Gastrocnemius medialis (tissue), 4 donors: ENCODE measurements at regions not wholly inside any gene's neighbourhood (a gene's known extent, or its start where the extent isn't known, plus 50 kb on each side); places are given as distances from the start of the nearest gene placed in this dataset.

Source experiments
- ATAC-seq, 2 donors: fragments of 150-250 bp; one replicate each; pipeline ENCODE4 v1.9.1; 2016
- DNase-seq, 2 donors: peaks; one replicate each; pipeline ENCODE4 v3.0.0-alpha.2; 2019
- H3K27ac ChIP-seq, 4 donors: fragments of 200-600 bp; sonication (generic); 1 replicate in 1 of 4; 2 replicates in 3 of 4; pipeline ENCODE4 v1.5.1; 2016 to 2018; ENCODE audit warnings: mild to moderate bottlenecking in 2 of 4, moderate library complexity in 1 of 4
- H3K27me3 ChIP-seq, 3 donors: fragments of 200-600 bp; sonication (generic) in 2 of 3; 1 replicate in 1 of 3; 2 replicates in 2 of 3; pipeline versions ENCODE4 v1.5.1 to v1.6.0; 2016 to 2019; ENCODE audit warnings: mild to moderate bottlenecking in 1 of 3, moderate library complexity in 1 of 3
- H3K36me3 ChIP-seq, 2 donors: fragments of 200-600 bp; sonication (generic) in 1 of 2; one replicate each; pipeline ENCODE4 v1.5.1; 2017 to 2018
- H3K4me1 ChIP-seq, 2 donors: fragments of 200-600 bp; sonication (generic) in 1 of 2; one replicate each; pipeline ENCODE4 v1.5.1; 2016 to 2017; ENCODE audit warnings: mild to moderate bottlenecking in 2 of 2
- H3K4me3 ChIP-seq, 4 donors: fragments of 200-600 bp; sonication (generic) in 3 of 4; 1 replicate in 1 of 4; 2 replicates in 3 of 4; pipeline ENCODE4 v1.5.1; 2016 to 2019; ENCODE audit warnings: mild to moderate bottlenecking in 2 of 4
- H3K9me3 ChIP-seq, 3 donors: fragments of 200-600 bp; sonication (generic) in 2 of 3; 1 replicate in 1 of 3; 2 replicates in 2 of 3; pipeline ENCODE4 v1.5.1; 2016 to 2019
- CTCF ChIP-seq, 5 experiments: fragments of 450-650 bp in 3 of 5; fragments of 200-600 bp in 2 of 5; sonication (generic) in 2 of 5; IDR thresholded peaks in 4 of 5; conservative IDR thresholded peaks in 1 of 5; 1 replicate in 4 of 5; 2 replicates in 1 of 5; pipeline ENCODE4 v1.5.1; 2016 to 2019; ENCODE audit warnings: antibody characterized with exemption in 5 of 5, mild to moderate bottlenecking in 3 of 5, moderate library complexity in 3 of 5
- POLR2A ChIP-seq, 2 donors: fragments of 450-650 bp; IDR thresholded peaks; one replicate each; pipeline ENCODE4 v1.6.1; 2017; ENCODE audit warnings: antibody characterized with exemption in 2 of 2, mild to moderate bottlenecking in 2 of 2, moderate library complexity in 2 of 2
- in situ Hi-C, 4 donors: fragments of 200-750 bp; cut with MboI; loops; one replicate each; pipeline versions ENCODE4 v1.15.0 to v1.8.0; 2017; ENCODE audit warnings: low sequenced_read_pairs in 4 of 4
- intact Hi-C: fragments of 100-400 bp; cut with DNase I; formaldehyde crosslinking; loops from one replicate; pipeline ENCODE4 v1.15.1; 2023; ENCODE audit warnings: low total_unique reads

GRCh38 chr4:38396091-38396490, 267.9 kb upstream of the KLF3 start:
- Histone ChIP-seq H3K9me3 (no peaks in the 10 kb centered on the region), H3K4me1 (no peaks in the 10 kb centered on the region), H3K4me3 (no peak overlapping the region), H3K27me3 (no peaks in the 10 kb centered on the region), H3K27ac (no peak overlapping the region), H3K36me3 (no peaks in the 10 kb centered on the region)
- DNase-seq (no peak), ATAC-seq (no peak)
- intact Hi-C loops (loop anchor here (10.0 kb wide), 1 partner anchor 279 kb away; no protein-coding TSS in a partner anchor), in situ Hi-C loops (no loop called here)
- TF ChIP-seq POLR2A (IDR thresholded peaks at IDR 0.05), result no peak
- TF ChIP-seq CTCF (IDR thresholded peaks at IDR 0.05 in 4 of 5, conservative IDR thresholded peaks at IDR 0.05 in 1 of 5), result no peak

DNA sequence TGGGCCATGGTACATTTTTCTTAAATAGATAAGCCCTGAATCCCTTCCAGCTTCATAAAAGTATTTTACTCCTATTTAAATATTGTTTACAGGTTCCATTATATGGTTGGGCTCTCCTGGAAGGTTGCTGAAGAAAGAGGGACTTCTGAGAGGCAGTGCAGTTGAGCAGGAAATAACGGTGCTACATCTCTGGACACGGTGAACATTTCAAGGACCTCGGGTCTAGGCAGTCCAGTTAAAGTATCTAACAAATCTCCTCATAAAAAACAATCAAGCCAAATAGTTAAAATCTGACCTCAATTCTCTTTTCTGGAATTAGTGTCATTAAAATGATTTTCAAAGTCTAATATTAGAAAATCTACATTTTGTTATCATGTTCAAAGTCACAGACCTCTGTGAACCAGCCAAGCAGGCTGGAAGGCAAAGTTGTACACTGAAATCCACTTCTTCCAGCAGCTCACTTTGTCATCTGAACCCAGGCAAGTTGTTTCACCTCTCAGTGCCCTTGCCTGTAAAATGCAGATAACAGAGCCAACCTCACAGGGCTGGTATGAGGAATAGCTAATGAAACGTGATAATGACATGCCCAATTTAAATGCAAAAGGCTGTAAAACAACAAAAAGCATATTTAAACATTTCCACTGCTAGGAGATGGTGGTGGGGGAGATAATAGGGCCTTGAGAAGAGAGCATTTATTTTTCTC, 267.0 kb upstream of the KLF3 start:
- H3K4me3 ChIP-seq, result no peak overlapping the region
- intact Hi-C loops, result loop anchor here (10.0 kb wide), 1 partner anchor 278 kb away; no protein-coding TSS in a partner anchor
- in situ Hi-C loops, result no loop called here
- H3K36me3 ChIP-seq, result no peaks in the 10 kb centered on the region
- no peak overlapping the region for H3K27ac ChIP-seq
- H3K4me1 ChIP-seq, result no peaks in the 10 kb centered on the region
- H3K27me3 ChIP-seq, result no peaks in the 10 kb centered on the region
- ATAC-seq, result no peak
- no peaks in the 10 kb centered on the region for H3K9me3 ChIP-seq
- TF ChIP-seq CTCF (IDR thresholded peaks at IDR 0.05 in 4 of 5, conservative IDR thresholded peaks at IDR 0.05 in 1 of 5) (no peak), POLR2A (IDR thresholded peaks at IDR 0.05) (no peak)
- DNase-seq, result no peak

DNA sequence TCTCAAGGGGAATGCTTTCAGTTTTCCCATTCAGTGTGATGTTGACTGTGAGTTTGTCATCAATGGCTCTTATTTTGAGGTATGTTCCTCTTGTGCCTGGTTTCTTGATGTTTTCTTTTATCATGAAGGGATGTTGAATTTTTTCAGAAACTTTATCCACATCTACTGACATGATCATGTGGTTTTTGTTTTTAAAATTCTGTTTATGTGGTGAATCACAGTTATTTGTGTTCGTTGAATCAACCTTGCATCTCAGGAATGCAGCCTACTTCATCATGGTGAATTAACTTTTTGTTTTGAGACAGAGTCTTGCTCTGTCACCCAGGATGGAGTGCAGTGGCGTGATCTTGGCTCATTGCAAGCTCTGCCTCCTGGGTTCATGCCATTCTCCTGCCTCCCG, 263.1 kb upstream of the KLF3 start:
- ATAC-seq (no peak), DNase-seq (no peak)
- H3K27ac ChIP-seq, result no peak overlapping the region
- in situ Hi-C loops (loop anchor here in 1 of 4 donors (25.0 kb wide), 1 partner anchor 111 kb away; no protein-coding TSS in a partner anchor), intact Hi-C loops (no loop called here)
- TF ChIP-seq POLR2A (IDR thresholded peaks at IDR 0.05), result no peak
- TF ChIP-seq CTCF (IDR thresholded peaks at IDR 0.05 in 4 of 5, conservative IDR thresholded peaks at IDR 0.05 in 1 of 5), result no peak
- H3K4me3 ChIP-seq, result no peak overlapping the region
- H3K36me3 ChIP-seq, result no peaks in the 10 kb centered on the region
- no peaks in the 10 kb centered on the region for H3K27me3 ChIP-seq
- H3K4me1 ChIP-seq, result no peaks in the 10 kb centered on the region
- no peaks in the 10 kb centered on the region for H3K9me3 ChIP-seq

GRCh38 chr4:38406243-38406642, 257.8 kb upstream of the KLF3 start:
- Histone ChIP-seq H3K36me3 (no peaks in the 10 kb centered on the region), H3K27ac (no peak overlapping the region), H3K4me1 (no peaks in the 10 kb centered on the region), H3K27me3 (no peaks in the 10 kb centered on the region), H3K9me3 (no peaks in the 10 kb centered on the region), H3K4me3 (no peak overlapping the region)
- no peak for TF ChIP-seq CTCF (IDR thresholded peaks at IDR 0.05 in 4 of 5, conservative IDR thresholded peaks at IDR 0.05 in 1 of 5)
- TF ChIP-seq POLR2A (IDR thresholded peaks at IDR 0.05), result no peak
- DNase-seq (no peak), ATAC-seq (no peak)
- in situ Hi-C loops, result loop anchor here in 1 of 4 donors (25.0 kb wide), 1 partner anchor 106 kb away; no protein-coding TSS in a partner anchor
- intact Hi-C loops, result no loop called here
